DND-41 (cell line): ENCODE measurements at regions not wholly inside any gene's neighbourhood (a gene's known extent, or its start where the extent isn't known, plus 50 kb on each side); places are given as distances from the start of the nearest gene placed in this dataset.

ENCODE experiments used
- ATAC-seq: fragments of 200-7000 bp; cut with Tn5 transposase; 3 replicates; pipeline ENCODE4 v1.9.1; 2021; ENCODE audit warnings: low read depth; ENCODE audit not compliant: insufficient read depth
- DNase-seq: peaks from one replicate; pipeline ENCODE4 v3.0.0-alpha.2; 2020
- H2AFZ ChIP-seq: 2 replicates; pipeline ENCODE4 v1.6.0; 2012; ENCODE audit warnings: low read depth, low read length
- H3K27ac ChIP-seq: 2 replicates; pipeline ENCODE4 v1.5.1; 2012; ENCODE audit warnings: low read length, inconsistent platforms
- H3K27me3 ChIP-seq: fragments of 200-600 bp; sonication (generic); 2 replicates; pipeline ENCODE4 v1.6.0; 2012; ENCODE audit warnings: low read length, mild to moderate bottlenecking, inconsistent platforms; ENCODE audit not compliant: insufficient read depth, poor library complexity
- H3K36me3 ChIP-seq: 2 replicates; pipeline ENCODE4 v1.5.1; 2012; ENCODE audit warnings: low read length, inconsistent platforms; ENCODE audit not compliant: insufficient read depth
- H3K4me1 ChIP-seq: 2 replicates; pipeline ENCODE4 v1.5.1; 2012; ENCODE audit warnings: mild to moderate bottlenecking, low read length; ENCODE audit not compliant: insufficient read depth
- H3K4me2 ChIP-seq: 2 replicates; pipeline ENCODE4 v1.6.0; 2012; ENCODE audit warnings: mild to moderate bottlenecking, moderate library complexity, low read length, inconsistent platforms; ENCODE audit not compliant: insufficient read depth
- H3K4me3 ChIP-seq, 2 experiments: fragments of 200-600 bp in 1 of 2; shearing (Covaris generic) in 1 of 2; 2 replicates each; pipeline ENCODE4 v1.5.1; 2012 to 2016; ENCODE audit warnings: inconsistent platforms in 2 of 2, low read length in 2 of 2, mild to moderate bottlenecking in 2 of 2, low read depth in 1 of 2, moderate library complexity in 1 of 2
- H3K79me2 ChIP-seq: 2 replicates; pipeline ENCODE4 v1.6.0; 2012; ENCODE audit warnings: low read length, inconsistent platforms; ENCODE audit not compliant: insufficient read depth
- H3K9ac ChIP-seq: 2 replicates; pipeline ENCODE4 v1.6.0; 2012; ENCODE audit warnings: low read depth, mild to moderate bottlenecking, inconsistent platforms, low read length, moderate library complexity
- H3K9me3 ChIP-seq: 2 replicates; pipeline ENCODE4 v1.5.1; 2012; ENCODE audit warnings: low read length, moderate library complexity, mild to moderate bottlenecking, inconsistent platforms; ENCODE audit not compliant: insufficient read depth, severe bottlenecking
- H4K20me1 ChIP-seq: 2 replicates; pipeline ENCODE4 v1.6.0; 2012; ENCODE audit warnings: low read length; ENCODE audit not compliant: insufficient read depth
- EZH2 ChIP-seq: IDR thresholded peaks from 3 replicates; pipeline ENCODE4 v1.6.1; 2012; ENCODE audit warnings: borderline replicate concordance, low read depth, mild to moderate bottlenecking, moderate library complexity, low read length, inconsistent platforms; ENCODE audit not compliant: severe bottlenecking
- TF ChIP-seq, protein P1 (sequence below): IDR thresholded peaks from 2 replicates; pipeline ENCODE4 v1.5.1; 2012; ENCODE audit warnings: borderline replicate concordance, low read length, moderate library complexity, mild to moderate bottlenecking; ENCODE audit not compliant: poor library complexity, severe bottlenecking; ENCODE audit errors: extremely low read depth

DNA sequence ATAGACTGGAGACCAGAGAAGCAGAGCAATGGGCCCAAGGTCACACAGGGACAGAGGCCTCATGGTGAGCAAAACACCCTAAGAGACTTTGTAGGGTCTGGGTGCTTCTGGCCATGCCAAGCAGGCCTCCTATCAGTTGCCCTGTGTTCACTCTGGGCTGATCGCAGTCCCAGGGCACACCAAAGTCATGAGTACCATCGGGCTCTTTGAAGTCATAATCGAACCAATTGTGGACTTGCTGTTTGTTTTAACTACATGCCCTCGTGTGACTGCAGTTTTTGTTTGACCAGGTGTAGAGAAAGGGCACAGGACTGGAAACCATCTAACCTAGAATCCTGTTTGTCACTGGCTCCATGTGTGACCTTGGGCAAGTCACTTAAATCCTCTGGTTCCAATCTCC, 172.5 kb upstream of the CPEB2 start:
- no peak overlapping the region for H3K4me2 ChIP-seq
- TF ChIP-seq, protein P1, sequence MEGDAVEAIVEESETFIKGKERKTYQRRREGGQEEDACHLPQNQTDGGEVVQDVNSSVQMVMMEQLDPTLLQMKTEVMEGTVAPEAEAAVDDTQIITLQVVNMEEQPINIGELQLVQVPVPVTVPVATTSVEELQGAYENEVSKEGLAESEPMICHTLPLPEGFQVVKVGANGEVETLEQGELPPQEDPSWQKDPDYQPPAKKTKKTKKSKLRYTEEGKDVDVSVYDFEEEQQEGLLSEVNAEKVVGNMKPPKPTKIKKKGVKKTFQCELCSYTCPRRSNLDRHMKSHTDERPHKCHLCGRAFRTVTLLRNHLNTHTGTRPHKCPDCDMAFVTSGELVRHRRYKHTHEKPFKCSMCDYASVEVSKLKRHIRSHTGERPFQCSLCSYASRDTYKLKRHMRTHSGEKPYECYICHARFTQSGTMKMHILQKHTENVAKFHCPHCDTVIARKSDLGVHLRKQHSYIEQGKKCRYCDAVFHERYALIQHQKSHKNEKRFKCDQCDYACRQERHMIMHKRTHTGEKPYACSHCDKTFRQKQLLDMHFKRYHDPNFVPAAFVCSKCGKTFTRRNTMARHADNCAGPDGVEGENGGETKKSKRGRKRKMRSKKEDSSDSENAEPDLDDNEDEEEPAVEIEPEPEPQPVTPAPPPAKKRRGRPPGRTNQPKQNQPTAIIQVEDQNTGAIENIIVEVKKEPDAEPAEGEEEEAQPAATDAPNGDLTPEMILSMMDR = no peak
- TF ChIP-seq EZH2 = no peak
- no peak overlapping the region for H2AFZ ChIP-seq
- no peaks in the 10 kb centered on the region for H3K36me3 ChIP-seq
- H3K4me3 ChIP-seq = no peak overlapping the region
- H4K20me1 ChIP-seq = no peaks in the 10 kb centered on the region
- no peaks in the 10 kb centered on the region for H3K79me2 ChIP-seq
- ATAC-seq = no peak
- H3K27ac ChIP-seq = no peak overlapping the region
- H3K4me1 ChIP-seq = no peaks in the 10 kb centered on the region
- H3K9ac ChIP-seq = no peak overlapping the region
- no peaks in the 10 kb centered on the region for H3K9me3 ChIP-seq
- DNase-seq = no peak
- H3K27me3 ChIP-seq = no peaks in the 10 kb centered on the region

DNA sequence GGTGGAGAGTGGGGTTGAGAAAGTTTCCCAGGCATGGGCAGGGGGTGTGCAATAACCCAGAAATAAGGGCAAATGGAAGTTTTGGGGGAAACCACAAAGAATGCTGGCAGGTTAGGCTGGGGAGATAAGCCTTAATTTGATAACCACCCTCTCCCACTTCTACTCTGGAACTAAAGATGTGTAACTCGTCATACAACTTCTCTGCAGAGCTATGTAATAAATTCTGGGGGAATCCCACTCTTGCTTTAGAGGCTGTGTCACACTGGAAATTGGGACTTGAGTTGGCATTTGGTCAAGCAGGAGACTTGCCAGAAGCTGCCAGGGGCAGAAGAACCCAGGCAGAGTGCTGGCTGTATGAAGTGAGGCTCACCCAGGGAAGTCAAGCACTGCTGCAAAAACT, 170.9 kb upstream of the CPEB2 start:
- Histone ChIP-seq H3K36me3 (no peaks in the 10 kb centered on the region), H3K9me3 (no peaks in the 10 kb centered on the region), H3K4me3 (no peak overlapping the region), H4K20me1 (no peaks in the 10 kb centered on the region), H3K4me2 (no peak overlapping the region), H3K27ac (no peak overlapping the region), H3K27me3 (no peaks in the 10 kb centered on the region), H3K9ac (no peak overlapping the region), H3K79me2 (no peaks in the 10 kb centered on the region), H3K4me1 (no peaks in the 10 kb centered on the region), H2AFZ (no peak overlapping the region)
- TF ChIP-seq EZH2 = no peak
- TF ChIP-seq, protein P1 = no peak
- no peak for ATAC-seq
- DNase-seq = no peak

DNA sequence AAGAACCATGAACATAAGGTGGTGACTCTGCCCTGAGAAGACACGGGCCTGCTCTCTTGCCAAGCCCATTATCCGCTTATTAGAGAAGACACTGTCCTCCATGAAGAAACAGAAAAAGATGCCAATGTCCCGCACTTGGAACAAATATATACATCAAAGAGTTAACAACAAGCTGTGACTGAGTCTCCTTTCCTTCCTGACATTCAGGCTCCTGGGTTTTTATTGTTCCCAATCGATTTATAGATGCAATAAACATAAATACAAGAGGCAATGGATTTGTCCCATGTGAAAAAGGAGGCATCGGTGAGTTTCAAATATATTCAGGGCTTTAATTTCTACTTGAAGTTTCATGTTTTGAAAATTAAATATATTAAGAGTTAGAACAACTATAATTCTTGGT, 169.2 kb upstream of the CPEB2 start:
- Histone ChIP-seq H3K27ac (no peak overlapping the region), H3K36me3 (no peaks in the 10 kb centered on the region), H3K4me2 (no peak overlapping the region), H3K4me3 (no peak overlapping the region), H3K27me3 (no peaks in the 10 kb centered on the region), H3K4me1 (no peaks in the 10 kb centered on the region), H3K79me2 (no peaks in the 10 kb centered on the region), H4K20me1 (no peaks in the 10 kb centered on the region), H3K9ac (no peak overlapping the region), H2AFZ (no peak overlapping the region), H3K9me3 (no peaks in the 10 kb centered on the region)
- TF ChIP-seq, protein P1 = no peak
- TF ChIP-seq EZH2 = no peak
- ATAC-seq (no peak), DNase-seq (no peak)

DNA sequence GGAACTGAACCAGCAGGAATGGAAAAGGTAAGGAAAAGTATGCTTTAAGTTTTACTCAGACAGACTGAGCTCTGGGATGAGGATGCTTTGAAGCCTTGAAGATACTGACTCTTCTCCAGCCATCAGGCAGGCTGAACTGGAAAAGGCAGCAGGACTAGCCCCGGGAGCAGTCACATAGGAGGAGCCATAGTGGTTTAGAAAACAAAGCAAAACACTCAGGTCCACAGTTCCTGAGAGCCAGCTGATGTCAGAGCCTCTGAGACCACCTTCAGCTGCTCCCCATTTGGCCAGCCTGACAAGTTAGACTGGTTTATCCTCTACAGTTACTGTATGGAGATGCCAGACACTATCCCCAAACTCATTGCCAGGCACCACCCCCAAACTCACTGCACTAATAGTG, 167.9 kb upstream of the CPEB2 start:
- no peaks in the 10 kb centered on the region for H3K36me3 ChIP-seq
- no peaks in the 10 kb centered on the region for H3K27me3 ChIP-seq
- ATAC-seq = no peak
- no peaks in the 10 kb centered on the region for H3K4me1 ChIP-seq
- no peaks in the 10 kb centered on the region for H3K79me2 ChIP-seq
- no peaks in the 10 kb centered on the region for H4K20me1 ChIP-seq
- H2AFZ ChIP-seq = no peak overlapping the region
- H3K9me3 ChIP-seq = no peaks in the 10 kb centered on the region
- no peak overlapping the region for H3K4me2 ChIP-seq
- no peak overlapping the region for H3K4me3 ChIP-seq
- H3K9ac ChIP-seq = no peak overlapping the region
- DNase-seq = no peak
- no peak for TF ChIP-seq EZH2
- TF ChIP-seq, protein P1 = no peak
- H3K27ac ChIP-seq = no peak overlapping the region
